GM23248 (cell line): ENCODE measurements at regions not wholly inside any gene's neighbourhood (a gene's known extent, or its start where the extent isn't known, plus 50 kb on each side); places are given as distances from the start of the nearest gene placed in this dataset.

Source experiments
- EZH2 ChIP-seq: fragments of 200-600 bp; sonication (generic); IDR thresholded peaks from 2 replicates; pipeline ENCODE4 v1.6.1; 2018; ENCODE audit warnings: antibody characterized with exemption, mild to moderate bottlenecking; ENCODE audit not compliant: insufficient read depth, poor library complexity, severe bottlenecking
- EZH2phosphoT487 ChIP-seq: fragments of 200-600 bp; sonication (generic); IDR thresholded peaks from 2 replicates; pipeline ENCODE4 v1.6.1; 2018; ENCODE audit warnings: antibody characterized with exemption, moderate library complexity, mild to moderate bottlenecking, low read depth; ENCODE audit not compliant: insufficient read depth

DNA sequence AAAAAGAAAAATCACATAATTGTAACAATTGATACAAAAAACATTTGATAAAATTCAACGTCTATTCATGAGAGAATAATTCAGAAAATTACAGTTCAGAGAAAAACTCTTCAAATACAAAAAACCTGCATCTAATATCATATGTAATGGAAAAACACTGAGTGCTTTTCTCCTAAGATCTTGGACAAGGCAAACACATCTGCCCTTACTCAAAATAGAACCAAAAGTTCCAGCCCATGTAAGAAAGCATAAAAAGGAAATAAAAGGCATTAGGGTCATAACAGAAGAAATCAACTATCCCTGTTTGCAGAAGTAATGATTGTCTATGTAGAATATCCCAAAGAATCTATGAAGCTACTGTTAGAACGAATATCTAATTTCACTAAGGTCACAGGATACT is 721.4 kb downstream of the RFPL4B start:
- TF ChIP-seq EZH2, result no peak
- TF ChIP-seq EZH2phosphoT487, result no peak
